ENCODE measurements at regions not wholly inside any gene's neighbourhood (a gene's known extent, or its start where the extent isn't known, plus 50 kb on each side); places are given as distances from the start of the nearest gene placed in this dataset.

DNA sequence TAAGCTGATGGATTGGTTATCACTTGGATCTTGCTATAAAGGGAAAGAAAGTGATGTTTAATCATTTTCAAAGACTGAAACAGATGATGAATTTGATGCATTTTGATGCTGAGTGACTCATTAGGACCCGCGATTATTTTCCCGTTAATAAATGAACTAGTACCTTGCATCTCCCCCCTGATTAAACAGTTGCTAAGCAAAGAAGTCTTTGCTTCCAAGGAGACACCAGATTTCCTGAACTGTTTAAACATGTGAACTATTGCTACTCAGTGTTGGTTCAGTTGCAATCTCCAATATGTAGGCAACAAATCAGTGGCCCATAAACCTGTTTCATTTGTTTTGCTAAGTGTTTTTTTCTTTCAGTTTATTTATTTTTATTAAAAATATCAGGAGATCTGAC lies 375.2 kb downstream of the AACS start:
- TF ChIP-seq CTCF (IDR thresholded peaks at IDR 0.05; ENCODE audit: insufficient read depth, low read length, poor library complexity, severe bottlenecking) = no peak
- TF ChIP-seq EZH2phosphoT487 (conservative IDR thresholded peaks at IDR 0.05; ENCODE audit: low read length) = no peak
